Stomach (tissue), 4 donors: ENCODE measurements at regions not wholly inside any gene's neighbourhood (a gene's known extent, or its start where the extent isn't known, plus 50 kb on each side); places are given as distances from the start of the nearest gene placed in this dataset.

Source experiments
- CTCF ChIP-seq, 7 experiments: fragments of 450-650 bp in 4 of 7; fragments of 200-600 bp in 3 of 7; sonication (generic) in 3 of 7; IDR thresholded peaks; one replicate each; pipeline ENCODE4 v1.5.1; 2016 to 2019; ENCODE audit warnings: antibody characterized with exemption in 7 of 7, control low read depth in 2 of 7, mild to moderate bottlenecking in 1 of 7
- EP300 ChIP-seq: sonication (generic); formaldehyde crosslinking; IDR thresholded peaks from one replicate; pipeline ENCODE4 v1.6.1; 2017; ENCODE audit warnings: antibody characterized with exemption
- POLR2A ChIP-seq, 4 donors: fragments of 450-650 bp; IDR thresholded peaks; one replicate each; pipeline ENCODE4 v1.6.1; 2016; ENCODE audit warnings: antibody characterized with exemption in 4 of 4, control low read depth in 2 of 4, mild to moderate bottlenecking in 1 of 4, moderate library complexity in 1 of 4
- POLR2AphosphoS5 ChIP-seq, 3 donors: sonication (generic); formaldehyde crosslinking; IDR thresholded peaks; one replicate each; pipeline ENCODE4 v1.6.1; 2016; ENCODE audit warnings: antibody characterized with exemption in 3 of 3

- TF ChIP-seq CTCF (IDR thresholded peaks at IDR 0.05) (no peak), EP300 (no peak), POLR2A (IDR thresholded peaks at IDR 0.05) (no peak), POLR2AphosphoS5 (IDR thresholded peaks at IDR 0.05) (no peak)
Measured at GRCh38 chr10:118521415-118522117, 73.9 kb downstream of the PRLHR start.
